Nephron (organoid): ENCODE measurements at regions not wholly inside any gene's neighbourhood (a gene's known extent, or its start where the extent isn't known, plus 50 kb on each side); places are given as distances from the start of the nearest gene placed in this dataset.

ENCODE experiments used
- H3K27ac Mint-ChIP-seq, 3 experiments: 2 replicates each; pipeline ENCODE4 v1.8.0; 2020; ENCODE audit warnings: mixed read lengths in 3 of 3, mild to moderate bottlenecking in 2 of 3, moderate library complexity in 1 of 3
- H3K27me3 Mint-ChIP-seq: 2 replicates; pipeline ENCODE4 v1.8.0; 2021; ENCODE audit warnings: low read depth, mild to moderate bottlenecking, moderate library complexity, mixed read lengths
- H3K36me3 Mint-ChIP-seq: 2 replicates; pipeline ENCODE4 v1.8.0; 2020; ENCODE audit warnings: low read depth, mixed read lengths
- H3K4me1 Mint-ChIP-seq: 2 replicates; pipeline ENCODE4 v1.8.0; 2020; ENCODE audit warnings: mixed read lengths
- H3K4me3 Mint-ChIP-seq, 3 experiments: 2 replicates each; pipeline ENCODE4 v1.8.0; 2020; ENCODE audit warnings: mild to moderate bottlenecking in 3 of 3, mixed read lengths in 3 of 3, moderate library complexity in 2 of 3
- H3K9me3 Mint-ChIP-seq: 2 replicates; pipeline ENCODE4 v1.8.0; 2020; ENCODE audit warnings: mixed read lengths
- TF ChIP-seq, protein P1 (sequence below), 3 experiments: fragments of 200-600 bp; sonication (generic); IDR thresholded peaks; one replicate each; pipeline ENCODE4 v1.5.0; 2021; ENCODE audit warnings: antibody characterized with exemption in 3 of 3; ENCODE audit not compliant: unreplicated experiment in 3 of 3

- H3K36me3 Mint-ChIP-seq = no peaks in the 10 kb centered on the region
- peaks cover 6% of the 10 kb centered on the region for H3K4me1 Mint-ChIP-seq
- TF ChIP-seq, protein P1, sequence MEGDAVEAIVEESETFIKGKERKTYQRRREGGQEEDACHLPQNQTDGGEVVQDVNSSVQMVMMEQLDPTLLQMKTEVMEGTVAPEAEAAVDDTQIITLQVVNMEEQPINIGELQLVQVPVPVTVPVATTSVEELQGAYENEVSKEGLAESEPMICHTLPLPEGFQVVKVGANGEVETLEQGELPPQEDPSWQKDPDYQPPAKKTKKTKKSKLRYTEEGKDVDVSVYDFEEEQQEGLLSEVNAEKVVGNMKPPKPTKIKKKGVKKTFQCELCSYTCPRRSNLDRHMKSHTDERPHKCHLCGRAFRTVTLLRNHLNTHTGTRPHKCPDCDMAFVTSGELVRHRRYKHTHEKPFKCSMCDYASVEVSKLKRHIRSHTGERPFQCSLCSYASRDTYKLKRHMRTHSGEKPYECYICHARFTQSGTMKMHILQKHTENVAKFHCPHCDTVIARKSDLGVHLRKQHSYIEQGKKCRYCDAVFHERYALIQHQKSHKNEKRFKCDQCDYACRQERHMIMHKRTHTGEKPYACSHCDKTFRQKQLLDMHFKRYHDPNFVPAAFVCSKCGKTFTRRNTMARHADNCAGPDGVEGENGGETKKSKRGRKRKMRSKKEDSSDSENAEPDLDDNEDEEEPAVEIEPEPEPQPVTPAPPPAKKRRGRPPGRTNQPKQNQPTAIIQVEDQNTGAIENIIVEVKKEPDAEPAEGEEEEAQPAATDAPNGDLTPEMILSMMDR (IDR thresholded peaks at IDR 0.05; ENCODE audit: unreplicated experiment in 3 of 3) = no peak
- no peaks in the 10 kb centered on the region for H3K9me3 Mint-ChIP-seq
- no peaks in the 10 kb centered on the region for H3K27me3 Mint-ChIP-seq
- no peak overlapping the region for H3K27ac Mint-ChIP-seq
- H3K4me3 Mint-ChIP-seq = no peak overlapping the region
These were observed 193.6 kb upstream of the KLF14 start for GRCh38 chr7:130927564-130927963.

- Mint-ChIP-seq H3K27ac (no peak overlapping the region), H3K27me3 (no peaks in the 10 kb centered on the region), H3K4me3 (no peak overlapping the region), H3K4me1 (no peaks in the 10 kb centered on the region), H3K36me3 (no peaks in the 10 kb centered on the region), H3K9me3 (no peaks in the 10 kb centered on the region)
- TF ChIP-seq, protein P1 (IDR thresholded peaks at IDR 0.05; ENCODE audit: unreplicated experiment in 3 of 3) = no peak
These were observed 196.1 kb upstream of the KLF14 start for GRCh38 chr7:130929896-130930659.

GRCh38 chr7:130930681-130931080 is 196.7 kb upstream of the KLF14 start:
- Mint-ChIP-seq H3K27me3 (no peaks in the 10 kb centered on the region), H3K36me3 (no peaks in the 10 kb centered on the region), H3K4me3 (no peak overlapping the region), H3K4me1 (no peaks in the 10 kb centered on the region), H3K9me3 (no peaks in the 10 kb centered on the region), H3K27ac (no peak overlapping the region)
- TF ChIP-seq, protein P1 (IDR thresholded peaks at IDR 0.05; ENCODE audit: unreplicated experiment in 3 of 3) = no peak

DNA sequence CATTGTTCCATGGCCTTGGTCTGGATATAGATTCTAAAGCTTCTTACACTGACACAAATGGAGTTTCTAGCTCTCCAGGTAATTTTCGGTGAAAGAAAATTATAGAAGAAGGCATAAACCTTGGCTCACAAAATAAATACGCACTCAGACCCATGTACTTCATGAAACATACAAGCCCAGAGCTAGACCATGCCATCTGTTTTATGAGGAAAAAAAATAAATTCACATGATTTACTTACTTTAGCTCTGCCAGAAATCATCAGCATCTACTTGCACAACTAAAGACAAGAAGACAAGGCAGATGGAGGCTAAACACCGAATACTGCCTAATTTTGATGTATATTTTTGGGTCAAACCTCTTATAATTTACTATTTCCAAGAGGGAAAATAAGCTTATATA is 197.4 kb upstream of the KLF14 start:
- TF ChIP-seq, protein P1 (IDR thresholded peaks at IDR 0.05; ENCODE audit: unreplicated experiment in 3 of 3) = no peak
- H3K9me3 Mint-ChIP-seq = no peaks in the 10 kb centered on the region
- no peaks in the 10 kb centered on the region for H3K4me1 Mint-ChIP-seq
- no peaks in the 10 kb centered on the region for H3K36me3 Mint-ChIP-seq
- H3K4me3 Mint-ChIP-seq = no peak overlapping the region
- no peak overlapping the region for H3K27ac Mint-ChIP-seq
- H3K27me3 Mint-ChIP-seq = no peaks in the 10 kb centered on the region

DNA sequence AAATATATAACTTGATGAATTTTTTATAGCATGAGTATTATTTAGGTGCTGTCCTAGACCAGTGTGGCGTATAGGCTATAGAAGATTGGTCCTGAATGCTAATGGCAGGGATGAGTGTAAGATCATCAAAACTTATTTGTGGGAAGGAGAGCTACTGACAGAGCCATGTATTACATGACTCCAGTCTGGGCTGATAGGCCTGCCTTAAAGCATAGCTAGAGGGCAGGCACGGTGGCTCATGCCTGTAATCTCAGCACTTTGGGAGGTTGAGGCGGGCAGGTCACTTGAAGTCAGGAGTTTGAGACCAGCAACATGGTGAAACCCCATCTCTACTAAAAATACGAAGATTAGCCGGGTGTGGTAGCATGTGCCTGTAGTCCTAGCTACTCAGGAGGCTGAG is 198.1 kb upstream of the KLF14 start:
- no peak overlapping the region for H3K27ac Mint-ChIP-seq
- H3K4me1 Mint-ChIP-seq = no peaks in the 10 kb centered on the region
- no peaks in the 10 kb centered on the region for H3K36me3 Mint-ChIP-seq
- no peaks in the 10 kb centered on the region for H3K27me3 Mint-ChIP-seq
- TF ChIP-seq, protein P1 (IDR thresholded peaks at IDR 0.05; ENCODE audit: unreplicated experiment in 3 of 3) = no peak
- H3K9me3 Mint-ChIP-seq = no peaks in the 10 kb centered on the region
- H3K4me3 Mint-ChIP-seq = no peak overlapping the region
